ENCODE measurements at regions not wholly inside any gene's neighbourhood (a gene's known extent, or its start where the extent isn't known, plus 50 kb on each side); places are given as distances from the start of the nearest gene placed in this dataset.

- peak; percentile 99 for DNase-seq
Observed at GRCh38 chr7:69232445-69233376, 365.6 kb upstream of the AUTS2 start.

- DNase-seq: no peak
Observed at GRCh38 chr7:69237541-69237940, 360.7 kb upstream of the AUTS2 start.

GRCh38 chr7:69243016-69243415 is 355.3 kb upstream of the AUTS2 start:
- no peak for DNase-seq

GRCh38 chr7:69244701-69245100 is 353.6 kb upstream of the AUTS2 start:
- no peak for DNase-seq

DNA sequence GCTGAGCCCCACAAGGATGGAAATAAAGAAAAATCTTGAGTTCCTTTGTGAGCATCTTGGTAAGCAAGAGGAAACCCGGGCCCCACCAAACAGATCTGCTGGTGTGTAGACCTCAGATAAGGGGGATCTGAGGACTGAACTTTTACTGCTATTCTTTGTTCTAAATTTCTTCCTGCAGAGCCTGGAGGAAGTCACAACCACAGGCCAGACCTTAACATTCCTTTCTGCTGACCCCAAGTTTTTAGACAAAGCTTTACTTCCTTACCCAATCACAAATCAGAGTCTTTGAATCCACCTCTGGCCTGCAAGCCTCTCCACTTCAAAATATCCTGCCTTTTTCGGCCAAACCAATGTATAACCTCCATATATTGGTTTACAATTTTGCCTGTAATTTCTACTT is 352.6 kb upstream of the AUTS2 start:
- no peak for DNase-seq

DNA sequence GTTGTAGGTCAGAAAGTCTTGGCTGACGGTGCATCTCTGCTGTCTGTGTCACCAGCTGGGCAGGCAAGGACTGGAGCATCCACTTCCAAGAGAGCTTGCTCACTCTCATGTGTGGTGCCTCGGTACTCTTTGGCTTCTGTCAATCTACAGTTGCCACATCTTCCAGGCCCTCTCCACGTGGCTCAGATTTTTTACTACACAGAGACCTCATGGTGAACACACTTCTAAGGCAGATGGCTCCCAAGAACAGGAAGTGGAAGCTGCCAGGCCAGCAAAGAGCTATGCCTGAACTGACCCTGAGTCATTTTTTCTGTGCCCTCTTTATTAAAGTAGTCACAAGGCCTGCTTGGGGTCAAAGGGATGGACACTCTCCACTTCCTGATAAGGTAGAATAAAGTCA is 351.5 kb upstream of the AUTS2 start:
- DNase-seq: no peak

GRCh38 chr7:69248382-69248828 is 349.9 kb upstream of the AUTS2 start:
- peak; percentile 66 for DNase-seq

DNA sequence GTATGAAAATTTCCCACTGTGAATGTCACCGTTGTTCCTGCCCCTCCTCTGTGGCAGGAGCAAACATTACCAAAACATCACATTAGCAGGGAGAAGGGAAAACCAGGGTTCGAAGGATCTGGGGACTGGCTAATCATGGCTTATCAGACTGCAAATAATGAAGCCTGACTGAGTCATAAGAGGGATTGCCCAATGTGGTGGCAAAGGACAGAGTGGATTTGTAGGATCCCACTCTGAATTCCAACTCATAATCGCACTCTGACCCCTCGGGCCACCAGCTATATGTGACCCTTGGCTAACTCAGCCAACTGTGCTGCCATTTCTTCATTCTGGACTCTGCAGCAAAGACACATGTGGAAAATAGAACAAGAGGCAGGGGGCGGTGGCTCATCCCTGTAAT is 347.3 kb upstream of the AUTS2 start:
- DNase-seq: no peak

DNA sequence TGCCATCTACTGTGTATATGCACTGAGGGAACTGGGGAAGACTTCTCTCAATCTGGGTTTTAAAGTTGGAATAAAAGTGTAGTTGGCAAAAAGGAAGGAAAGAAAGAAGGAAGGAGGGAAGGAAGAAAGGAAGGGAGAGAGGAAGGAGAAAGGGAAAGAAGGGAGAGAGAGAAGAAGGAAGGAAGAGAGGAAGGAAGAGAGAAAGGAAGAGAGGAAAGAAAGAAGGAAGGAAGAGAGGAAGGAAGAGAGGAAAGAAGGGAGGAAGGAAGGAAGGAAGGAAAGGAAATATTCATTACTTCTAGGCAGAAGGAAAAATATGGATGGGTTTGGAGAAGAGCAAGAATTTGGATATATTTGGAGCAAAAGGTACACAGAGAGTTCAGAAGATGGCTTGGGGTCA is 343.6 kb upstream of the AUTS2 start:
- DNase-seq: no peak

DNA sequence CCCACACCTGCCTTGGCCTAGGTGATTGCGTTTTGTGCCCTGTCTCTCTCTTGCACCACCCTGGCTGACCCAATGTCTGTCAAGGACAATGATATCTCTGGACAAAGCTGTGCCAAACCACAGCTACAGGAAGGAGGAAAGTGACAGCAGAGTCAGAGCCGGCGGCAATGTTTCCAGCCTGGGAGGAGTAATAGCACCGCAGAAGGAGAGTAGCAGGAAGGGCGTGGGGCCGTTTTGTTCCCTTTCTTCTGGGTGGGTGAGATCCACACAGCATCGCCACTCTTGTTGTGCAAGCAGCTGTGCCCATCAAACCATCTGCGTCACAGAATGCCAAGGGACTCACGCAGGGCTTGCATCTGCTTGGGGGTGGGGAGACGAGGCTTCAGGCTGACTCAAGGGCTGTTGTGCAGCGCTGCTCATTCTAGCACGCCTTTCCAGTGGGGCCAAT is 341.6 kb upstream of the AUTS2 start:
- DNase-seq: no peak

- DNase-seq: no peak
Observed at GRCh38 chr7:69257592-69257991, 340.7 kb upstream of the AUTS2 start.

DNA sequence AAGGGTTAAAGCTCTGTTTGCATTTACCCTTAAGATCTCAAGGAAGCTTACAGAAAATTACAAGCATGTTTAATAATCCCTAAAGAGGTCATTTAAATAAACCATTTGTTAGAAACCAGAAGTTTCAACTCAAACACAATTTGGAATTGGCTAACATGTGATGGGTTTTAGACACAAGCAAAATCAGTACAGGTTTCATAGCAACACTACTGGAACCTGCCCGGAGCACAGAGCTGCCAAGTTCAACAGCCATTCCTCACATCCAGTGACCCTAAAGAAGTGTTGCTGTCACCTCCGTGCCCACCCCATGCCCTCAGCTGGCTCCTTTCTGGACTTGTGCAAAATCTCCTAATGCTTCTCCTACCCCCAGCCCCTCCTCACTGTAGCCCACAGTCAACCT is 338.8 kb upstream of the AUTS2 start:
- DNase-seq: no peak

DNA sequence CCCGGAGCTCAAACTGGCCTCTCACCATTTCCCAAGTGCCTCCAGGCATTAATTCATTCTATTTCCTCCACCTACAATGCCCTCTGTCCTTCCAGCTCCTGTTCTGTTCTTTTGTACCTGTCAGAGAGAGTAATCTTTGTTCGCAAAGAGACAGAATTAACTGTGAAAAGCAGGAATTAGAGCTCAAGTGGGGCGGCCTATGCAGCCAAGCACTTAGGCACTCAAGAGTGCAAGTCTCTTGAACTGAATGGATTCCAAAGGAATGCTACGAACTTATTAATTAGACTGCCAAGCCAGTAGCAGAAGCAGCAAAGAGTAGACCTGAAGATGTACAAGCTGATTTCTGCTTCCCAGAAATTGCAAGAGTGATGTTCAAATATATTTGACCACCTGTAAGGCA is 338.3 kb upstream of the AUTS2 start:
- no peak for DNase-seq

DNA sequence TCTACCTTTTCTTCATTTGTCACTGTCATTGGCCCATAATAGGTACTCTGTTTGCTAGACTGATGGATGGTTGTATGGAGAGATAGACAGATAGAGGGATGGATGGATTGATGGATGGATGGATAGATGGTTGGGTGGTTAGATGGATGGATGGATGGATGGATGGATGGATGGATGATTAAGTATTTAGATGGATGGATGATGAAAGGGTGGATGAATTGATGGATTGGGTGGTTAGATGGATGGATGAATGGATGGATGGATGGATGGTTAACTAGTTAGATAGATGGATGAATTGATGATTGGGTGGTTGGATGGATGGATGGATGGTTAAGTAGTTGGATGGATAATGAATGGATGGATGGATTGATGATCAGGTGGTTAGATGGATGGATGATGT is 334.7 kb upstream of the AUTS2 start:
- DNase-seq: no peak

DNA sequence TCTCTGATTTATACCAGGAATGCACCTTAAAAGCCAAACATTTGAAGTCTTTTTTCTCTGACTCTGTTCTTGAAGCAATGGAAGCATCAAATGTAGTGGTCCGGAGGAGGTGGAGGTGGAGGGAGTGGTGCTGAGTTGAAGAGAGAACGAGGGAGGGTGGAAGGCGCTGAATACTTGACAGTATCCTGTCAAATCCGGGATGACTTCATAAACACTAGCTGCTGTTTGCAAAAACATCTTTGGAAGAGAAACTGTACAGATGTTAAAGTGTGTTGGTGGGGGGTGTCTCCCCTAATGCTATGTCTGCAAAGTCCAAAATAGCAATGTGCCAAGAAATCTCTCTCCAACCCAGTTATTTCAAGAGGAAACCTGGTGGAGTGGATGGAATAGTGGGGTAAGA is 328.5 kb upstream of the AUTS2 start:
- DNase-seq: no peak

DNA sequence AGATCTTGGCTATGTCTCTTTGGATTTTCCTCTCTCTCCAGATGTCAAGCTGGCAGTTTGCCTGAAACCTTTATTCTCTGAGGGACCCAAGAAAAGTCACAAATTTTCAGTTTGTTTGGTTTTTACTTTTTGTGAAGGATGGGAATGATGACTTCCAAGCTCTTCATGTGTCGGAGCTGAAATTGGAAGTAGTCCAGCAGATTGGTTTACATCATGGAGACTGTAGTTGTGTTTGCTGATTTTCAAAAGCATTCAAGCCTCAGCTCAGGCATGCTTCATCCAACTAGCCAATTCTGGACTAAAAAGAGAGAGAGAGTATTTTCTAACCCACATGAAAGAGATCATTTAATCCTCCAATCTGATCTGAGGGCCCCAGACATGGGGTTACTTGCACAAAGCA is 326.2 kb upstream of the AUTS2 start:
- no peak for DNase-seq

GRCh38 chr7:69276011-69276729 is 322.1 kb upstream of the AUTS2 start:
- no peak for DNase-seq

DNA sequence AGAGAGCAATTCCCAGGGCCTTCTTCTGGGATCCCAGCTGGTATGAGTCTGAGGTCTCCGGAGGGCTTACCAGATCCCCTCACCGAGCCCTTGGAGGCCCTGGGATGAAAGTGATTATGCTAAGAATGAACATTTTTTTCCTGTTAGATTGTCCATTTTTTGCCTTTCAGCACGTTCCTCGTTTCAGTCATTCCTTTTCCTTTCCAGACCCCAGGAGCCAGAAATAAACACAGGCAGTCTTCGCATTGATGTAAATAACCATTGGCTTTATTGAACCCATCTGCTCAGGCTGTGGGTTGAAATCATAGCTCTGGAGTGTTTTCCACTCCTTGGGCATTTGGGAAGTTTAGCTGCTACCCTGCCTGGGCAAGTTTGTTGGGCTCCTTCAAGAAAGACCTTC is 320.9 kb upstream of the AUTS2 start:
- no peak for DNase-seq

DNA sequence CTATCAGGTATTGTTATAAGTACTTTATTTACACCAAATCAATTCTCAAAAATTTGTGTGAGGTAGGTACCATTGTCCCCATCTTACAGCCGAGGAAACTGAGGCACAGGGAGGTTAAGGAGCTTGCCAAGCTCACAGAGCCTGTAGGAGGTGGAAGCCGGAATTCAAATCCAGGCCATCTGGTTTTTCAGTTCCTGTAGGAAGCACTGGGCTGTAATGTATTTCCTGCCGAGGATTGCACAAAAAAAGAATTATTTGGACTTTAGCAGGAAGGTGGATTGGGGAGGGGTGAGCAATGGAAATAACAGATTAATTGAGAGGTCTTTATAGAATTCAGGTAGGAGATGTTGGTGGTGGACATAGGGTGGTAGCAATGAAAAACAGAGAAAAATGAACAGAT is 315.3 kb upstream of the AUTS2 start:
- no peak for DNase-seq

DNA sequence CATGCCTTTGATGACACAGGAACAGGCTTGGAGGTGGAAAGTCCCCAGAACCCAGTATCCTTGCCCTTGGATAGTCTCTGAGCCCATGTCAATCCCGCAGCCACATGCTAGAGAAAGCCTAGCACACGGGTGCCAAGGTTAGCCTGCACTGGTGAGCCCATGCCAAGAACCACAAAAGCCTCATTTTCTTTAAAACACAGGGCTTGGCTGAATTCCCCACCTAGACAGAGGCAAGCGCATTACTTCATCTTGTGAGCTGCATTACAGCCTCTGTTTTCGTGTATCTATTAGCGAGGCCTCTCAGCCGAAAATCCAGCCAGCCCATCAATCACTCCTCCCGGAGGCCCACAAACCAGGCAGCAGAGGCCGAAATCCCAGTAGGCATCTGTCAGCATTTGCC is 314.9 kb upstream of the AUTS2 start:
- no peak for DNase-seq

GRCh38 chr7:69285854-69286253 is 312.4 kb upstream of the AUTS2 start:
- DNase-seq: peak; percentile 14

GRCh38 chr7:69295977-69296376 is 302.3 kb upstream of the AUTS2 start:
- peak; percentile 8 for DNase-seq

DNA sequence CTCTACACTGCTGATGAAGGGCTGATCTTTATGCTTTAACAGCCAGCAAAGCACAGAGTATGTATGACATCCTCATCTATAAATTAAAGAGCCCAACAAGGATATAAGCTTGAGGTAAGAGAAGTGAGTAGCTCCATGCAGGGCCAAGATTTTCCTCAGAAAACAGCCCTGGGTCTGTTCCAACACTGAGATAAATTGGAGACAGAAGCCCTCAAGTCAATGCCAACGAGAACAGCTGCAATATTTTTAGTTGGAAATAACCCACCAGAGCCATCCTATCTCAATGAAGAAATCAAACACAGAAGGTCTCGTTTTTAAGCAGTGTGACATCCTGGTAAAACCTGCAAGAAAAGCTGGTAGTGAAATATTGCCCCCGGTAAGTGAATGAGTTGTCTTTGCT is 297.0 kb upstream of the AUTS2 start:
- no peak for DNase-seq

DNA sequence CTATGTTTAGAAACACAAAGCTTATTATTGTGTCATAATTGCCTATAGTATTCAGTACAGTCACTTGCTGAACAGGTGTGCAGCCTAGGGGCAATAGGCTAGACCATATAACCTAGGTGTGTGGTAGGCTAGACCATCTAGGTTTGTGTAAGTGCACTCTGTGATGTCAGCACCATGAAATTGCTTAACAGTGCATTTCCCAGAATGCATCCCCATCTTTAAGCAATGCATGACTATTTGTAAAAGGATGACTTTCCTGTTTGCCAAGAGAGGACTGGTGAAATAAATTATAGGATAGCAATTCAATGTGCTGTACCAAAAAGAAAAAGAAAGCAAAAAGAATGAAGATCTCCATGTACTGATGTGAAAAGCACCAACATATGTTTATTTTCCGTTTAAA is 288.7 kb upstream of the AUTS2 start:
- DNase-seq: peak; percentile 9

Measured in NCI-H146 (cell line).